GM18907 (cell line): ENCODE measurements at regions not wholly inside any gene's neighbourhood (a gene's known extent, or its start where the extent isn't known, plus 50 kb on each side); places are given as distances from the start of the nearest gene placed in this dataset.
A peak's percentile ranks its signal among the peaks of the same experiment; 100 is the strongest.
"Not testable (repeated sequence)": the region's sequence is repeated elsewhere in the genome, so short reads cannot be mapped to it uniquely, and the experiment has no call there.

Source experiments
- ATAC-seq: cut with Tn5 transposase; IDR thresholded peaks from one replicate; pipeline ENCODE4 v1.9.1; 2021; ENCODE audit warnings: mild to moderate bottlenecking, moderate library complexity; ENCODE audit not compliant: unreplicated experiment

DNA sequence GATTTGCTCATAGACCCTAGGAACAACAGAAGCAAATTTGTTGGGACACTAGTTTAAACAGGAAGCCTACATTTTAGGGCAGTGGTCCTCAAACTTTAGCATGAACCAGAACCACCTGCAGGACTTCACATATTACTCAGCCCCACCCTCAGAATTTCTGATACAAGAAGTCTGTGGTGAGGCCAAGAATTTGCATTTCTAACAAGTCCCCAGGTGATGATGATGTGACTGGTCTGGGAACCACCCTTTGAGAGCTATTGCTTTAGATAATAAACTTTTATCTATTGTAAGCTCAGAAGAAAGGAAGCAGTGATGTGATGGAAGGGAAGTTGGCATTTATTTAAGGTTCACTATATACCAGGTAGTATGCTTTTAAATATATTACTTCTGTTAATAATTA is 194.0 kb downstream of the FAM181B start:
- ATAC-seq, result peak; percentile 92

DNA sequence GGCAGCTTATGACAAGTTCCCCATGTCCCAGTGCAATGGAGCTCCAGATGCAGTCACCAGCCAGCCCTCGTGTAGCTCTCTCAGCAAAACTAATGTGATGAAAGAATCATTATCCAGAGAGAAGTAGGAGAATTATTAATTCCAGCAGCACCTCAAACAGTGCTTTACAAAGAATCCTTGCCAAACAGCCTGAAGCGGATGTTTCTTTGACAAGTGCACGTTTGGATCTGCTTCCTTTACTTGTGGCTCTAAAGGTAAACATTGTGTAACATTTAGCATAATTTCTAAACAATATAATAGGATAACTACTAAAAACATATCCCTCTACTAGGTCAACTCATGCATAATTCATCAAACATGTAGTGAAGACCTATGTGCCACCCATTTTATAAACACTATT is 197.0 kb downstream of the FAM181B start:
- no peak for ATAC-seq

DNA sequence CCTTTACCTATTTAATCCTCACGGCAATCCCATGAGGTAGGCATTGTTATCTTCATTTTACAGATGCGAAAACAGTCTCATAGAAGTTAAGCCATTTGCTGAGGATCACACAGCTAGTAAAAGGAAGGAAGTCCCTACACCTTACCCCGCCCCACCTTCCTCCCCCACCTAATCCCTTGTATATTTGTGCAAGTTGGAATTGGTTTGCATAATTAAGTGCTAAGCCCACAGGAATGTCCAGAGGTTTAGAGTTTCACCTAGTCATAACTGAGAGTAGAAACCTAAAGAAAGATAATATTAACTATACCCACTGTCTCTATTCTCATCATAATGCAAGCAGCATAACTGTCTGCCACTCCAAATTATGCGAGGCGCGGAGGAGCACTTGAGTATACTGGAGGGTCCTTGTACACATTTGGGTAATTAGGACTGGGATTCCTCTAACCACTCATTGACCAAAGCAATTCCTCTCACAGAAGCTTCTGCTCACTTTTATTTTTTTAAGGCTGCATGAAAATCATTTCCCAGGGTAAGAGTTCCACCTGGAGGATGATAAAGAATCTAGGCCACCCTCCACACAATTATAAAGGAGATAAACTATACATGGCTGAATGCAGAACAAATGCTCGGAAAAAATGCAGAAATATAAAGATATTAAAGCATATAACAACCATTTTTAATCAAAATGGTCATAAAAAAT is 199.9 kb downstream of the FAM181B start:
- no peak for ATAC-seq

DNA sequence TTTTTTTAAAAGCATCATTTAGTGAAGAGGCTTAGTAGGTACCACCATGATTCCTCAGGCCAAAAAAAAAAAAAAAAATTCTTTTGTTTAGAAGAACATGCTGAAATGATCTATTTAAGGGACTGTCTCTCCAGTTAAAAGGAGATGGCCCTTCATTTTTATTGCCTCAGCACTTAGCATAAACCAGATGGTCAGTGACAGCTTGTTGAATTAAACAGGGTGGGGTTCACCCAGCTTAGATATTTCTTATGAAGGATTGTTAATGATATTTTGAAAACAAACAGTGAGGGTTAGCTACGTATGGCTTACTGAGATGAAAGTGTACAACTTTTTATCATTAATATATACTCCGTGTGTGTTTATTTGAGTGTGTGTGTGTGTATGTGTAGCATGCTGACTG is 203.7 kb downstream of the FAM181B start:
- ATAC-seq, result no peak

DNA sequence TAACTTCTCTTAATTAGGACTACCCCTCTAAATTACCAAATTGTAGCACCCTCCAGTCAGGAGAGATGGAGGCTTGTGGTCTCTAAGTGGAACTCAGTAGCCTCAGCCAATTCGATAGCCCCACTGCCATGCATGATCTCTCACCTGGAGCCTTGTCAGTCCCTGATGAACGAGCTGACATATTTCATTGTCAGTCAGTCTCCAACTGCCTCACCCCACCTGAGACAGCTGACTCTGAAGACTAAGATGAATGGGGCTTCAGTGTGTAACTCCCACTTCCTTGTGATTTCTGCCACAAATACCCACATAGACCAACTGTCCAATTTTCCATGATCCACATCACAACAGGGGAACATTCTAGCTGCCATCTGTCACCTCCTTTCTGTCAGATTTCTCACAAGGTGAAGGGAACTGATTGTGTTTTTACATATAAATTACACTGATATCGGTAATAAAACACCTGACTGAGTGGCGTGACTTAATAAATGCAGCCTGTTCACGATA is 206.5 kb downstream of the FAM181B start:
- ATAC-seq, result no peak

DNA sequence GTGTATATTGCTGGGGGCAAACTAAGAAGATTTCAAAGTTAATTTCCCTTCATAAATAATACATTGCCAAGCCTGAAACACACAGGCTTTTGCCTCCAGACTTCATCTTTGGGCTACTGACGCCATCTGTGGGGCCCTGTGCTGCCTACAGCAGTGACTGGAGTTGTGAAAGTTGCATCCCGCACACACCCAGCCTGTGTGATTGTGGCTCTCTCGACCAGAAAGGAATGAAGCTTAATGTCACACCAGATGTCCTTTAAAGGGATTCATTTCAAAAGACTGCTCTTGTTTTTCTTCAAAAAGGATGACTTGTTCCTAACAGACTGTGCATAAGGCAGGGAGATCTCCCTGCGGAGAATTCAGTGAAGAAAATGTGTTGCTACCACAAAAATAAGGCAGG is 210.5 kb downstream of the FAM181B start:
- ATAC-seq, result no peak

DNA sequence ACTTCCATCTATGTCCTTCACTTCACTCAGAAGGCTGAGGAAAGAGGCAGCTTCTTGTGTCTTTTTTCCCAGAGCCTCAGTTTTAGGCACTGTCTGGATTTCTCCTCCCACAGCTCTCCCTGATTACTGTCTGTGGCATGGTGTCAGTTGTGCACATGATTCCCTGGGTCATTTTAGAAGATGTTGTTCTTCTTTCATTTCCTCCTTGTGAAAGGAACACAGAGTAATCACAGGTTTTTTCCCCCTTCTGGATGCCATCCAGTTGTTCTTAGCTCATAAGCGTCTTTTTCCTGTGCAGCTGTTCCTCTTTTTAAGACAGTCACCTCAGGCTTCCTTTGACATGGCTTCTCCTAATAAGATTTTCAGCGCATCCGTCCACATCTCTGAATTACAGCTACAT is 212.2 kb downstream of the FAM181B start:
- no peak for ATAC-seq

DNA sequence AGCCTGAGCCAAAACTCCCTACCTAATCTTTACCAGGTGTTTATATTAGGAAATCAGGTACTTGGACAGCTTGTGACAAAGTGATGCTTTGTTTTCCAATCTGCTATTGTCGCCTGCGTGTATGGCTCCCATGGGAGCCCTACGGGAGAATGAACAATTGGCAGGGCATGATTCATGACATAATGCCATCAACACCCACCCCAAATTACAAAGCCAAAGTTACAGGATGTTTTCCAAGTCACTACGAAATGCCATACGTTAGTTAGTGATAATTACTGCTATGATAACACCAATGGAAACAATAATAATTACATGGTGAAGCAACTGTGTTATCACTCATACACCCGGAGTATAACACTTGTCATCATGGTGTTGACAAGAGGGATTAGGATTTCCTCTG is 226.4 kb downstream of the FAM181B start:
- no peak for ATAC-seq

DNA sequence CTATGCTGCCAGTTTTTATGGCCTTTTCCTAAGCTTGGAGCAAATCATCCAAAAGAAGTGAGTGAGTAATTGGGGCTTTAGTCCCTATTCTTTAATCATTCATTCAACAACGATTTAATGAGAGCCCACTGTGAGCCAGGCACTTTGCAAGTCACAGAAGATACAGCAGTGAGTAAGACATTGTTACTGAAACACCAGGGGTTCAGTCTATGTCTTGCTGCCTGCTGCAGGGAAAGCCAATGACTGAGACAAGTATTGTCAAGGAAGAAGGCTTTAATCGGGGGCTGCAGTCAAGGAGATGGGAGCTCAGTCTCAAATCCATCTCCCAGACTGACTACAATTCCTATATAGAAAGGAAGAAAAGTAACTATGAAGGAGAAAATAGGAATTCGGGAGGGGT is 228.3 kb downstream of the FAM181B start:
- ATAC-seq, result no peak

DNA sequence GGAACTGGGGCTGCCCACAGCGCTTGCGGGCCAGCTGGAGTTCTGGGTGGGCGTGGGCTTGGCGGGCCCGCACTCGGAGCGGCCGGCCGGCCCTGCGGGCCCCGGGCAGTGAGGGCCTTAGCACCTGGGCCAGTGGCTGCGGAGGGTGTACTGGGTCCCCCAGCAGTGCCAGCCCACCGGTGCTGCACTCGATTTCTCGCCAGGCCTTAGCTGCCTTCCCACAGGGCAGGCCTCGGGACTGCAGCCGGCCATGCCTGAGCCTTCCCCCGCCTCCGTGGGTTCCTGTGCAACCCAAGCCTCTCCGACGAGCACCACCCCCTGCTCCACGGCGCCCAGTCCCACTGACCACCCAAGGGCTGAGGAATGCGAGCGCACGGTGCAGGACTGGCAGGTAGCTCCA is 232.5 kb downstream of the FAM181B start:
- not testable (repeated sequence) for ATAC-seq

DNA sequence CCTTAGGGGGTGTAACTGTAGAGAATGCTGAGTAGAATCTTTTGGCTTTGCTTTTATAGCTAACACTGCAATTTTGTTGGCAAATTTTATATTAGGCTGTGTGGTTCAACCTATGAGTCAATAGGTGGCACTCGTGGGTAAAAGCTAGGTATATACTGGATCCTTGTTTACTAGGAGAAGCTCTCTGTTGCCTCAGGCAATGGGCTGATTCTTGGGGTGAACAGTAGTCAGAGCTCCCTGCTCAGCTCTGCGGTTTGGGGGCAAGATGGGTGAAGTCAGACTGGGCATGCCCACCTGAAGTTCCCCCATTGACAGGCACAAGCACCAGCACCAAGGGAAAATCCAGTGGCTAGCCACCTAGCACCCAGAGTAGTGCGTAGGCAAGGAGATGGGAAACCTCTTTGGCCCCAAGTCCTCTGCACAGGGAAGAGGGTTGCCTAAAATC is 238.7 kb downstream of the FAM181B start:
- peak; percentile 80 for ATAC-seq

DNA sequence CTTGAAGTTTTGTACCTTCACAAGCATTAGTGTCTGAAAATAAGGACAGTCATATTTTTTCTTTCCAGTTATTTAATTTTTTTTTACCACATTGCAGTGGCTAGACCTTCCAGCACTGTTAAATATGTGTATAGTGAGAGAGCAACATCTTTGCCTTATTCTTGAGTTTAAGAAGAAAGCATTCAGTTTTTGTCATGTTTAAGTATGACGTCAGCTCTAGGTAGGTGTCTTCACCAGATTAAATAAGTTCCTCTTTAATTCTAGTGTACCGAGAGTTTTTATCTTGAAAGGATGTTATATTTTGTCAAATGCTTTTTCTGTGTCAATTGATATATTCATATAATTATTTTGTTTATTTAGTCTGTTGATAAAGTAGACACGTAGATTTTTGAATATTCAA is 258.8 kb downstream of the FAM181B start:
- no peak for ATAC-seq

DNA sequence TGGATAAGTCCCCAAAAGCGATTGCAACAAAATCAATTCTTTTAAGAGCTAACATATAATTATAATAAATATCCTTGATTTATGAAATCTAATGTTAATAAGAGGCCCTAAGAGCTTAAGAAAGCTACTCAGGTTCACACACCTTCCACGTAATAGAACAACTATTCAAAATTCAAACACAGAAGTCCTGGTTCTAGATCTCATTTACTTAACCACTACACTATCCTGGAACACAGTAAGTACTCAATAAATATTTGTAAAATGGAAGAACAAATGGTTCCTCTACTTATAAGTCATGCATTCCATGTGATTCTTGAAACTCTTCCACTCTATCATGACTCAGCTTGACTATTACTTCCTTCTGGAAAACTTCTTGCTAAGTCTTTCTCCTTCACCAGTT is 268.2 kb downstream of the FAM181B start:
- ATAC-seq, result no peak

DNA sequence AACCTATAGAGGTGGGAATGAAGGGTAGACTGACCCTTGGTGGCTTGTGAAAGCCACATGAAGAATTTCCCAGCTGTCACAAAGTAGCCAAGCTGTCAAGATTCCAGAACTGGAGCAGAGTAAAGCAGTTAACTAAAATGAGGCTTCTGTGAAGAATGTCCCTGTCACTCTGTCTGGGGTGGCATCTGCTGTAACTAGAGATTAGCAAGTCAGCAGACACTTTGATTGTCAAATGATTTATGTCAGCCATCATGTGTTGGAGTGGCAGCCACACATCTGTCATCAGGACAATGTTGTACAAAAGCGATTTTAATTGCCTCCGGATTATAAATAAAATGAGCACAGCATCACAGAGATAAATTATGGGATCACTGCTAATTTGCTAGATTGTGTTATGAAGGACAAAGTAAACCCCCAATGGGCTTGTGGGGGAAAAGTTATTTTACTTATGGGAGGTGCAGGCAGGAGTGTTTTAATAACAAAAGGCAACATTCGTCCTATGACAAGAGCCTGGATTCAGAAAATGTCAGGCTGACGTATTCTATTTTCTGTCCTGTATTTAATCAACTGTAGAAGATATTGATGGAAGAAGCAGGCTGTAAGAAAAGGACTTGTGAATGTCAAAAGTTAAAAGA is 270.9 kb downstream of the FAM181B start:
- no peak for ATAC-seq

DNA sequence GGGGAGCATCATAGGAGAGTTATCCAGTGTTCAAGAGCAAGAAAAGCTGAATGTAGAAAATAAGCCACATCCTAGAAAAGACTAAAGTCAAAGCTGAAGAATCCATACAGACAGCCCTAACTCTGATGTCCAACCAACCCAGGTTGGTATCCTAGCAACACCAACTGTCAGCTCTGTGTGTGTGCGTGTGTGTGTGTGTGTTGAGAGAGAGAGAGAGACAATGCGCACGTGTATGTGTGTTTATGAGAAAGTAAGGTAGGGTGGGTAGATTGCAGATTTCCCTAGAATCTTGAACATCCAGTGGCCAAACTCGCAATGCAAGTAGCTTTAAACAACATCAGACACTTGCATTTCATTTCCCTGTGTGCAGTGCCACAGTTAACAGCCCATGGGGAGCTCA is 274.9 kb downstream of the FAM181B start:
- no peak for ATAC-seq

DNA sequence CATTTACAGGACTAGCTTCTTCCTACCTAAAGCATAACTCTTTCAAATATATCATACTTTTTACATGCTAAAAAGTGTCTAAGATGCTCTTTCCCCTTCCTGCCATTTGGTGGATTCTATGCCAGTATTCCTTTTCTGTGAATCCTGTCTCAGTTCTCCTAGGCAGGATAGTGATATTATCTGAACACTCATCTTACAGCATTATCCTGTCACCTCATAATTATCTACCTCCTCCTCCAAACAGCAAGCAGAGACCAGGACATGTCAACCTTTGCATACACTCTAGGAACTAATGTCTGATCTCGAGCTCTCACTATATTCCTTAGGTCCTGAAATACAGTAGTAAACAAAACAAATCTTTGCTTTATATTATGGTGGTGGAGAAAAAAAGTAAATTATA is 275.5 kb downstream of the FAM181B start:
- ATAC-seq, result no peak

DNA sequence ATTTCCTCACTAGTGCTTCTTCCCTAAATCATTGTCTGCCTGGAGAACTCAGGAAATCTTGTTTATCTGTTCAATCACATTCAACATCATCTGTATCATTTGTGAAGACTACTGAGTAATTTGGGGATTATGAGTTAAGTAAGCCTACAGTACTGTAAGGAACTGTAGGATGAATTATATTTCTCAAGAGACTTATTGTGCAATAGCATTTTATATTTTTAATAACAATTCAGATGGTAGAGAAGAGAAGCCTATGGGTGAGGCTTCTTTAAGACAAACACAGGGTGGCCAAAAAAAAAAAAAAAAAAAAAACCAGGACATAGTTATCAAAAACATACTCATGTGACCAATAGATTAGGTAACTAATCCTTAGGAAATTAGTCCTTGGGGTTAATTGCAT is 282.7 kb downstream of the FAM181B start:
- ATAC-seq, result no peak

DNA sequence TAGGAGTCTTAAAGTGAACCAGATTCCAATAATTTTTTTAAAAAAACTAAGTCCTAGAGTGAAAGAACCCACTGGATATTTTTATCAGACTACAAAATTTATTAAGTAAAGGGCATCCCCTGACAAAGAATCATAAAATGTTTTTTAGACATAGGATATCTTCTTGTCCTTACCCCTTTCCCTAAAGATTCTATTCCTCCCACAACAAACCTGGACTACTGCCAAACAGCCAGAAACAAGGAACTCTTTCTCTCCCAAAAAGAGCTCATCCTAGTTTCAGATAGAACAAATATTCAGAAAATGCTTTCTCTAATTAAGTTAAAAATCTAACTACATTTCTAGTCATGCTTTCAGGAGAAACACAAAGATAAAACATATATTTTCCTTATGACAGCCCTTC is 327.1 kb downstream of the FAM181B start:
- ATAC-seq, result no peak

DNA sequence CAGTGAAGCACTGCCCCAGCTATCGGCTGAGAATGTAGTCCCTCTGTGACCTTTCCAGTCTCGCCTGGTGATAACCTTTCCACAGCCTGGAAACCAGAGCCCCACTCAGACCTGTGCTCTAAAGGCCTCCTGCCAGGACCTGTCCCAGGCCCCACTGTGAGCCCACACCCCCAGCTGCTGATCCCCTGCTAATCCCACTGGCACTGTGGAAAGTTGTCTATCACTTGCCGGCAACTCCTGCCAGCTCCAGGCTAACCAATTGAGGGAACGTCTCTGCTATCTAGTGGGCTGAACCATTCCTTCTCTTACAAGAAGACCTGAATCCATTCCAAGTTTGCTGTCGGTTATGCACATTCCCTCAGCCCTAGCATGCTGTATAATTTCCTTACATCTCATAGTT is 328.2 kb downstream of the FAM181B start:
- no peak for ATAC-seq

DNA sequence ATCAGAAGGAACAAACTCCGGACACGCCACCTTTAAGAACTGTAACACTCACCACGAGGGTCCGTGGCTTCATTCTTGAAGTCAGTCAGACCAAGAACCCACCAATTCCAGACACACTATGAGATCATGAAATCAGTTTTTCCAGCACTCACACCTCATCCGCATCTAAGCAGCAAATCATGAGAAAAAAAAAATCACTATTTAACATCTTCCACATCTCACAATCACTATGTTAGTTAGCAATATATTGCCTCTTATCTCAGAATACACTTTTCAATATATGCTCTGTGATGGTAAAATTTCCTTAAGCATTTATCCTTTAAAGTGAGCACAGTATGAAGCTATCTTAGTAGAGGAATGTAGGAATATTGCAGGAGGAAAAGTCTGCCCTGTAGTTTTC is 328.7 kb downstream of the FAM181B start:
- no peak for ATAC-seq

DNA sequence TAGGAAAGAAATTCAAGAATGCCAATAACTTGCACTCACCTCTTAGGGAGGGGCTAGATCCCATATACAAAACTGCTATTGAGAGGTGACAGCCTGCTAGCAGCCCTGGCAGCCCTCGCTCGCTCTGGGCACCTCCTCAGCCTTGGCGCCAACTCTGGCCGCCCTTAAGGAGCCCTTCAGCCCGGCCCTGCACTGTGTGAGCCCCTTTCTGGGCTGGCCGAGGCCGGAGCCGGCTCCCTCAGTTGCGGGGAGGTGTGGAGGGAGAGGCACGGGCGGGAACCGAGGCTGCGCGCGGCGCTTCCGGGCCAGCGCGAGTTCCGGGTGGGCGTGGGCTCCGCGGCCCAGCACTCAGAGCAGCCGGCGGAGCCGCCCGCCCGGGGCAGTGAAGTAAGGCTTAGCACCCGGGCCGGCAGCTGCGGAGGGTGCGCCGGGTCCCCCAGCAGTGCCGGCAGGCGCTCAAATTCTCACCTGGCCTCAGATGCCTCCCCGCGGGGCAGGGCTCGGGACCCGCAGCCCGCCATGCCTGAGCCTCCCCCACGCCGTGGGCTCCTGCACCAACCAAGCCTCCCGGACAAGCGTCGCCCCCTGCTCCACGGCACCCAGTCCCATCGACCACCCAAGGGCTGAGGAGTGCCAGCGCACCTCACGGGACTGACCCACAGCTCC is 329.9 kb downstream of the FAM181B start:
- ATAC-seq, result no peak

DNA sequence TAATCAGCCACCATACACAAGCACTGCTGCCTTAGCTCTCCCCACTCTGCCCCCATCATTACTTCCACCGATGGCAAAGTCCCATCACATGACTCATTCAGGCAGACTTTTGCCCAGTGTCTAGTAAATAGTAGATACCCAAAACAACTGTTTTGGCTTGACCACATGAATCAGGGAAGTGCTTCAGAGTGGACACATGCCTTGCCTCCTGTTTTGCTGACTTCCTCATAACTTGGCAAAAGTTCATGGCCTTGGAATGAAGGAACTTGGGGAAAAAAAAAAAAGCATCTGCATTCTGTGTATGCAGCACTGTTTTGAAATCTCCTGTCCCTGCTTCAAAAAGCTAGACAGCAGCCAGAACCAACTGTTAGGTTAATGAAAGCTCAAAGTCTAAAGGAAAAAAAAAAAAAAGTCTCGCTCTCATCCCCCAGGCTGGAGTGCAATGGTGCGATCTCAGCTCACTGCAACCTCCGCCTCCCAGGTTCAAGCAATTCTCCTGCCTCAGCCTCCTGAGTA is 335.3 kb downstream of the FAM181B start:
- ATAC-seq, result no peak
